Right lobe of liver (tissue), 4 donors: ENCODE measurements at regions not wholly inside any gene's neighbourhood (a gene's known extent, or its start where the extent isn't known, plus 50 kb on each side); places are given as distances from the start of the nearest gene placed in this dataset.

Source experiments
- POLR2A ChIP-seq: fragments of 450-650 bp; IDR thresholded peaks from one replicate; pipeline ENCODE4 v1.6.1; 2017; ENCODE audit warnings: antibody characterized with exemption, mild to moderate bottlenecking
- TF ChIP-seq, protein P1 (sequence below), 4 donors: fragments of 200-600 bp in 3 of 4; fragments of 450-650 bp in 1 of 4; IDR thresholded peaks; one replicate each; pipeline versions ENCODE4 v1.5.1 to v1.8.0; 2016 to 2022; ENCODE audit warnings: antibody characterized with exemption in 4 of 4, mild to moderate bottlenecking in 2 of 4
- donor health status: DM: no; HTN: no; CAD: no.
- donor health status: DM: no; HTN: no; CAD: no.
- donor health status: DM: no; HTN: yes; CAD: no.

DNA sequence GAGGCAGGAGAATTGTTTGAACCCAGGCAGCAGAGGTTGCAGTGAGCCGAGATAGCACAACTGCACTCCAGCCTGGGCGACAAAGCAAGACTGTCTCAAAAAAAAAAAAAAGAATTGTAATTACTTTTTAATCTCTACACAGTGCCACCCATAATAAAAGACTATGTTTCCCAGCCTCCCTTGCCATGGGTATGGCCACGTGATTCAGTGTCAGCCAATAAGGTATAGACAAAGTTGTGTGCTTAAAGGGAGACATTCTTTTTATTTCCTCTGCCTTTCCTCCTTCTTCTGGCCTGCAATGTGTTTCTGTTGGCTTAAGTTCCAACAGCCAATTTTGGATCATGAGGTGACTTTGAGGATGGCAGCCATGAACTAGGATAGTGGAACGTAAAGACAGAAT is 406.9 kb downstream of the LNPK start:
- TF ChIP-seq, protein P1, sequence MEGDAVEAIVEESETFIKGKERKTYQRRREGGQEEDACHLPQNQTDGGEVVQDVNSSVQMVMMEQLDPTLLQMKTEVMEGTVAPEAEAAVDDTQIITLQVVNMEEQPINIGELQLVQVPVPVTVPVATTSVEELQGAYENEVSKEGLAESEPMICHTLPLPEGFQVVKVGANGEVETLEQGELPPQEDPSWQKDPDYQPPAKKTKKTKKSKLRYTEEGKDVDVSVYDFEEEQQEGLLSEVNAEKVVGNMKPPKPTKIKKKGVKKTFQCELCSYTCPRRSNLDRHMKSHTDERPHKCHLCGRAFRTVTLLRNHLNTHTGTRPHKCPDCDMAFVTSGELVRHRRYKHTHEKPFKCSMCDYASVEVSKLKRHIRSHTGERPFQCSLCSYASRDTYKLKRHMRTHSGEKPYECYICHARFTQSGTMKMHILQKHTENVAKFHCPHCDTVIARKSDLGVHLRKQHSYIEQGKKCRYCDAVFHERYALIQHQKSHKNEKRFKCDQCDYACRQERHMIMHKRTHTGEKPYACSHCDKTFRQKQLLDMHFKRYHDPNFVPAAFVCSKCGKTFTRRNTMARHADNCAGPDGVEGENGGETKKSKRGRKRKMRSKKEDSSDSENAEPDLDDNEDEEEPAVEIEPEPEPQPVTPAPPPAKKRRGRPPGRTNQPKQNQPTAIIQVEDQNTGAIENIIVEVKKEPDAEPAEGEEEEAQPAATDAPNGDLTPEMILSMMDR (IDR thresholded peaks at IDR 0.05): no peak
- no peak for TF ChIP-seq POLR2A
